H9 (cell line): ENCODE measurements at regions not wholly inside any gene's neighbourhood (a gene's known extent, or its start where the extent isn't known, plus 50 kb on each side); places are given as distances from the start of the nearest gene placed in this dataset.

Experiments
- DNase-seq: peaks from one replicate; pipeline ENCODE4 v3.0.0-alpha.2; 2017
- H2AFZ ChIP-seq: one replicate; pipeline ENCODE4 v1.6.1; 2013; ENCODE audit warnings: mild to moderate bottlenecking, low read length, control low read depth, moderate library complexity
- H2AK5ac ChIP-seq: 2 replicates; pipeline ENCODE4 v1.6.1; 2013; ENCODE audit warnings: low read length, control low read depth, mixed read lengths; ENCODE audit not compliant: insufficient read length
- H2BK120ac ChIP-seq: one replicate; pipeline ENCODE4 v1.6.1; 2013; ENCODE audit warnings: low read depth, mild to moderate bottlenecking, low read length, control low read depth, inconsistent platforms; ENCODE audit not compliant: poor library complexity, severe bottlenecking
- H2BK12ac ChIP-seq: 2 replicates; pipeline ENCODE4 v1.6.1; 2013; ENCODE audit warnings: low read length, control low read depth, mixed read lengths, low read depth; ENCODE audit not compliant: insufficient read length
- H2BK15ac ChIP-seq: 2 replicates; pipeline ENCODE4 v1.6.1; 2013; ENCODE audit warnings: low read depth, low read length, control low read depth
- H2BK20ac ChIP-seq: one replicate; pipeline ENCODE4 v1.6.1; 2013; ENCODE audit warnings: low read depth, mild to moderate bottlenecking, low read length, control low read depth, inconsistent platforms; ENCODE audit not compliant: poor library complexity, severe bottlenecking
- H2BK5ac ChIP-seq: 2 replicates; pipeline ENCODE4 v1.6.1; 2013; ENCODE audit warnings: low read length, control low read depth, mixed read lengths; ENCODE audit not compliant: insufficient read length
- H3K14ac ChIP-seq: 2 replicates; pipeline ENCODE4 v1.6.1; 2013; ENCODE audit warnings: low read length, control low read depth; ENCODE audit not compliant: insufficient read depth
- H3K18ac ChIP-seq: 2 replicates; pipeline ENCODE4 v1.6.1; 2013; ENCODE audit warnings: low read depth, mild to moderate bottlenecking, mixed read lengths, low read length, control low read depth; ENCODE audit not compliant: insufficient read length
- H3K23ac ChIP-seq: 2 replicates; pipeline ENCODE4 v1.6.1; 2013; ENCODE audit warnings: low read length, control low read depth, mixed read lengths, low read depth; ENCODE audit not compliant: insufficient read length
- H3K23me2 ChIP-seq: 2 replicates; pipeline ENCODE4 v1.6.1; 2013; ENCODE audit warnings: low read depth, mild to moderate bottlenecking, mixed read lengths, low read length, control low read depth; ENCODE audit not compliant: insufficient read length, poor library complexity, severe bottlenecking
- H3K27ac ChIP-seq: 2 replicates; pipeline ENCODE4 v1.5.1; 2013; ENCODE audit warnings: low read length, control low read depth, mixed read lengths, low read depth; ENCODE audit not compliant: insufficient read length
- H3K27me3 ChIP-seq: 2 replicates; pipeline ENCODE4 v1.6.1; 2013; ENCODE audit warnings: low read length, control low read depth, inconsistent platforms; ENCODE audit not compliant: insufficient read depth
- H3K4ac ChIP-seq: 2 replicates; pipeline ENCODE4 v1.6.1; 2013; ENCODE audit warnings: low read depth, mild to moderate bottlenecking, control low read depth, inconsistent platforms, low read length, moderate library complexity
- H3K4me1 ChIP-seq: 2 replicates; pipeline ENCODE4 v1.6.1; 2013; ENCODE audit warnings: low read length, control low read depth, inconsistent platforms; ENCODE audit not compliant: insufficient read depth
- H3K4me2 ChIP-seq: 2 replicates; pipeline ENCODE4 v1.6.1; 2013; ENCODE audit warnings: low read length, control low read depth, mixed read lengths; ENCODE audit not compliant: insufficient read length, insufficient read depth
- H3K56ac ChIP-seq: 2 replicates; pipeline ENCODE4 v1.6.1; 2013; ENCODE audit warnings: low read depth, mild to moderate bottlenecking, mixed read lengths, low read length, control low read depth; ENCODE audit not compliant: insufficient read length
- H3K79me1 ChIP-seq: 2 replicates; pipeline ENCODE4 v1.6.1; 2013; ENCODE audit warnings: low read depth, mild to moderate bottlenecking, moderate library complexity, low read length, control low read depth, inconsistent platforms; ENCODE audit not compliant: insufficient read depth, poor library complexity, severe bottlenecking
- H3K79me2 ChIP-seq: 2 replicates; pipeline ENCODE4 v1.6.1; 2013; ENCODE audit warnings: low read length, control low read depth, inconsistent platforms; ENCODE audit not compliant: insufficient read depth
- H3K9ac ChIP-seq: 2 replicates; pipeline ENCODE4 v1.6.1; 2013; ENCODE audit warnings: low read length, control low read depth, mixed read lengths; ENCODE audit not compliant: insufficient read length; ENCODE audit errors: extremely low read depth
- H3K9me3 ChIP-seq: one replicate; pipeline ENCODE4 v1.6.1; 2013; ENCODE audit warnings: low read depth, low read length, inconsistent platforms; ENCODE audit not compliant: control insufficient read depth
- H3T11ph ChIP-seq: one replicate; pipeline ENCODE4 v1.6.1; 2013; ENCODE audit warnings: mild to moderate bottlenecking, low read length, control low read depth, inconsistent platforms
- H4K20me1 ChIP-seq: one replicate; pipeline ENCODE4 v1.6.1; 2013; ENCODE audit not compliant: control insufficient read depth, insufficient read length, insufficient read depth
- H4K5ac ChIP-seq: 2 replicates; pipeline ENCODE4 v1.6.1; 2013; ENCODE audit warnings: low read depth, mild to moderate bottlenecking, mixed read lengths, low read length, control low read depth; ENCODE audit not compliant: insufficient read length
- H4K8ac ChIP-seq: replicated peaks from 2 replicates; pipeline ENCODE4 v1.6.1; 2013; ENCODE audit warnings: low read length, control low read depth, mixed read lengths, low read depth; ENCODE audit not compliant: insufficient read length
- H4K91ac ChIP-seq: 2 replicates; pipeline ENCODE4 v1.6.1; 2013; ENCODE audit warnings: low read depth, mild to moderate bottlenecking, moderate library complexity, mixed read lengths, low read length, control low read depth; ENCODE audit not compliant: insufficient read length
- H3K27ac Mint-ChIP-seq, 3 experiments: 2 replicates in 2 of 3; 3 replicates in 1 of 3; pipeline ENCODE4 v1.8.0; 2020 to 2021; ENCODE audit warnings: mixed read lengths in 3 of 3, mild to moderate bottlenecking in 1 of 3, moderate library complexity in 1 of 3
- H3K27me3 Mint-ChIP-seq: 2 replicates; pipeline ENCODE4 v1.8.0; 2021; ENCODE audit warnings: low read depth, mild to moderate bottlenecking, moderate library complexity, mixed read lengths
- H3K36me3 Mint-ChIP-seq, 3 experiments: 2 replicates in 2 of 3; 3 replicates in 1 of 3; pipeline ENCODE4 v1.8.0; 2020 to 2021; ENCODE audit warnings: low read depth in 3 of 3, mixed read lengths in 3 of 3; ENCODE audit not compliant: insufficient read depth in 1 of 3
- H3K4me1 Mint-ChIP-seq, 2 experiments: 2 replicates each; pipeline ENCODE4 v1.8.0; 2020; ENCODE audit warnings: mixed read lengths in 2 of 2
- H3K4me3 Mint-ChIP-seq, 2 experiments: 2 replicates in 1 of 2; 3 replicates in 1 of 2; pipeline ENCODE4 v1.8.0; 2020 to 2021; ENCODE audit warnings: mild to moderate bottlenecking in 2 of 2, mixed read lengths in 2 of 2, moderate library complexity in 1 of 2
- H3K9me3 Mint-ChIP-seq, 2 experiments: 2 replicates in 1 of 2; 3 replicates in 1 of 2; pipeline ENCODE4 v1.8.0; 2020; ENCODE audit warnings: mild to moderate bottlenecking in 2 of 2, mixed read lengths in 2 of 2, moderate library complexity in 1 of 2
- WGBS: extraction: QIAGEN DNeasy Blood & Tissue Kit; methylation state at CpG from one replicate; pipeline ENCODE4 v1.1.7; 2013; ENCODE audit warnings: missing lambda C conversion rate, low lambda C conversion rate, mixed read lengths; ENCODE audit not compliant: insufficient read length; ENCODE audit errors: extremely low coverage; 5-methylcytosine and 5-hydroxymethylcytosine counted together
- TF ChIP-seq, protein P1 (sequence below): fragments of 200-600 bp; sonication (generic); conservative IDR thresholded peaks from 3 replicates; pipeline ENCODE4 v1.8.0; 2021; ENCODE audit warnings: antibody characterized with exemption, mild to moderate bottlenecking

DNA sequence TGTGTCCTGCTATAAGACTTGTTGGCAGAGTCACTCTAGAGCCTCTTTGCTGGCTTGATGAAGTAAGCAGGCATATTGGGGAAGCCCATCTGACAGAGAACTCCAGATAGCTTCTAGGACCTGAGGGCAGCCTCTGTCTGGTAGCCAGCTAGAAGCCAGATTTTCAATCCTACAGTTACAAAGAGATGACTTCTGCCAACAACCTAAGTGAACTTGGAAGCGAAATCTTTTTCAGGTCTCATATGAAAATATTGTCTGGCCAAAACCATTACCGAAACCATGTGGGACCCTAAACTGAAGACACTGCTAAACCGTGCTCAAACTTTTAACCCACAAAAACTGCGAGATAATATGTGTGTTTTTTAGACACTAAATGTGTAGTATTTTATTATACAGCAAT, 140.9 kb downstream of the MRPS30 start:
- no peaks in the 10 kb centered on the region for H3K9me3 Mint-ChIP-seq
- WGBS, result no CpG with 5 or more reads among the region's 4 CpGs

More for the DNA sequence above, 140.9 kb downstream of the MRPS30 start:
- Histone ChIP-seq H2AFZ (no peak overlapping the region), H3K4me2 (no peak overlapping the region), H2BK12ac (no peak overlapping the region), H3K23me2 (no peaks in the 10 kb centered on the region), H3K27me3 (no peaks in the 10 kb centered on the region), H3K4ac (no peak overlapping the region), H4K91ac (no peak overlapping the region), H3K9me3 (no peaks in the 10 kb centered on the region), H3K18ac (no peak overlapping the region), H4K20me1 (no peaks in the 10 kb centered on the region), H3K23ac (no peak overlapping the region), H2AK5ac (no peak overlapping the region), H3K56ac (no peak overlapping the region), H2BK15ac (no peak overlapping the region), H3K14ac (no peak overlapping the region), H3K4me1 (no peaks in the 10 kb centered on the region), H3K79me2 (no peaks in the 10 kb centered on the region), H3K9ac (no peak overlapping the region), H2BK5ac (no peak overlapping the region), H2BK120ac (no peak overlapping the region), H4K8ac (no peak overlapping the region), H4K5ac (no peak overlapping the region), H3T11ph (no peak overlapping the region), H3K79me1 (no peaks in the 10 kb centered on the region), H2BK20ac (no peak overlapping the region), H3K27ac (no peak overlapping the region)
- H3K36me3 Mint-ChIP-seq, result no peaks in the 10 kb centered on the region
- H3K4me1 Mint-ChIP-seq, result peaks cover 5 to 9% of the 10 kb centered on the region in 2 experiments; a peak in 2 of 4 replicates
- TF ChIP-seq, protein P1, sequence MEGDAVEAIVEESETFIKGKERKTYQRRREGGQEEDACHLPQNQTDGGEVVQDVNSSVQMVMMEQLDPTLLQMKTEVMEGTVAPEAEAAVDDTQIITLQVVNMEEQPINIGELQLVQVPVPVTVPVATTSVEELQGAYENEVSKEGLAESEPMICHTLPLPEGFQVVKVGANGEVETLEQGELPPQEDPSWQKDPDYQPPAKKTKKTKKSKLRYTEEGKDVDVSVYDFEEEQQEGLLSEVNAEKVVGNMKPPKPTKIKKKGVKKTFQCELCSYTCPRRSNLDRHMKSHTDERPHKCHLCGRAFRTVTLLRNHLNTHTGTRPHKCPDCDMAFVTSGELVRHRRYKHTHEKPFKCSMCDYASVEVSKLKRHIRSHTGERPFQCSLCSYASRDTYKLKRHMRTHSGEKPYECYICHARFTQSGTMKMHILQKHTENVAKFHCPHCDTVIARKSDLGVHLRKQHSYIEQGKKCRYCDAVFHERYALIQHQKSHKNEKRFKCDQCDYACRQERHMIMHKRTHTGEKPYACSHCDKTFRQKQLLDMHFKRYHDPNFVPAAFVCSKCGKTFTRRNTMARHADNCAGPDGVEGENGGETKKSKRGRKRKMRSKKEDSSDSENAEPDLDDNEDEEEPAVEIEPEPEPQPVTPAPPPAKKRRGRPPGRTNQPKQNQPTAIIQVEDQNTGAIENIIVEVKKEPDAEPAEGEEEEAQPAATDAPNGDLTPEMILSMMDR, result no peak
- H3K27me3 Mint-ChIP-seq, result no peaks in the 10 kb centered on the region
- no peak overlapping the region for H3K4me3 Mint-ChIP-seq
- DNase-seq, result no peak
- no peak overlapping the region for H3K27ac Mint-ChIP-seq
